Stimulated activated naive CD8-positive, alpha-beta T cell treated with anti-CD3 and anti-CD28 coated beads, Interleukin-15, Interleukin-2, amounts not matched to agents 100 ng/mL and 50 ng/mL, for 24 hours (primary cell): ENCODE measurements at regions not wholly inside any gene's neighbourhood (a gene's known extent, or its start where the extent isn't known, plus 50 kb on each side); places are given as distances from the start of the nearest gene placed in this dataset.
"Not testable (repeated sequence)": the region's sequence is repeated elsewhere in the genome, so short reads cannot be mapped to it uniquely, and the experiment has no call there.

Experiments used
- H3K27ac Mint-ChIP-seq: one replicate; pipeline ENCODE4 v1.8.0; 2021; ENCODE audit warnings: mild to moderate bottlenecking, mixed read lengths
- H3K27me3 Mint-ChIP-seq: one replicate; pipeline ENCODE4 v1.8.0; 2021; ENCODE audit warnings: mixed read lengths
- H3K36me3 Mint-ChIP-seq: one replicate; pipeline ENCODE4 v1.8.0; 2021; ENCODE audit warnings: low read depth, mixed read lengths
- H3K4me1 Mint-ChIP-seq: one replicate; pipeline ENCODE4 v1.8.0; 2021; ENCODE audit warnings: low read depth, mixed read lengths
- H3K4me3 Mint-ChIP-seq: one replicate; pipeline ENCODE4 v1.8.0; 2021; ENCODE audit warnings: mild to moderate bottlenecking, mixed read lengths
- H3K9me3 Mint-ChIP-seq: one replicate; pipeline ENCODE4 v1.8.0; 2021; ENCODE audit warnings: mixed read lengths

DNA sequence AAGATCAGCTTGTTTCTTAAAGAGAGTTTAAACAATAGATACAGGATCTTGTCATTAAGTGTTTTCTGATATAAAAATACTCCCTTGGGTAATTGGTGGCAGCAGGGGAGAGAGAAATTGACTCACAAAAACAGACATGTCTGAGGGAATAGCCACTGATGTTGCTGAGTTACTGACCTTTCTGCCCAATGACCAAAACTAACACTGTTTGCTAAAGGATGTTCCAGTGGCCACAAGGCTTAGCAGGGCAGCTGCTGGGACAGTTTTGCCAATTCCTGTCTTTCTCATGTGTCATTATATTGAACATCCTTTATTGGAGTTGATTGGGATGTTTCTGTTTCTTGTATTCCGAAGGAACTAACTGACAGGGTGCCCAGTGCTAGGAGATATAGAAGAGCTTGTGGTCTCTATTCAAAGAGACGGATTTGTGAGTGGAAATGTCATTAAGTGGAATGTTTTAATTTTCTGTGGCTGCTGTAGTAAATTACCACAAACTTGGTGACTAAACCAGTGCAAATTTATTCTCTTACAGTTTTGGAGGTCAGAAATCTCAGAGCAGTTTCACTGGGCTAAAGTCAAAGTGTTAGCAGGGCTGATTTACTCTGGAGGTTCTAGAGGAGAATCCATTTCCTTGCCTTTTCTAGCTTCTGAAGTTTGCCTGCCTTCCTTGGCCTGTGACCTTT lies 124.8 kb upstream of the RMDN2 start:
- Mint-ChIP-seq H3K4me3 (no peak overlapping the region), H3K27me3 (no peaks in the 10 kb centered on the region), H3K36me3 (no peaks in the 10 kb centered on the region), H3K9me3 (no peaks in the 10 kb centered on the region), H3K4me1 (peaks cover 13% of the 10 kb centered on the region), H3K27ac (no peak overlapping the region)

DNA sequence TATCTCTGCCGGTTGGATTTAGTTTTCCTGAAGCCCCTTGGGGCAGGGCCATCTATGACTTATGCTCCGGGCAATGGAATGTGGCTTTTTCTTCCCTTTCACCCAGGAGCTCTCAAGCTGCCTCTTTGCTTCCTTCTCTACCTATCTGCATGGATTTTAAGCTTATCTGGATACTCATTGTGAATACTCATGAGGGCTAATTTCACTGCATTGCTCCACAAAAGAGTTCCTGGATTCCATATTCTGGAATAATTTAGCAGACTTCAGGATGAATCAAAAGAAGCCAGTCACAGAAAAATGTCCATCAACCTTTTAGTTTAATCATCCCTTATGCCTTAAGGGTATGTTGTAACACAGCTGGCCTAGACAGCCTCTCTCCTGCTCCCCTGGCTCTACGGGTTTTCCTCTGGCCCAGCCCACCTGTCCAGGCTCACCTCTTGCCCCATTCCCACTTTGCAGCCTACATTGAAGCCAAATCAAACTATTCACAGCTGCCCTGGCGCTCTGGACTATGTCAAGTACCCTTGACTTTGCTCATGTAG lies 122.8 kb upstream of the RMDN2 start:
- no peaks in the 10 kb centered on the region for H3K36me3 Mint-ChIP-seq
- peaks cover 4% of the 10 kb centered on the region for H3K9me3 Mint-ChIP-seq
- H3K27me3 Mint-ChIP-seq, result no peaks in the 10 kb centered on the region

GRCh38 chr2:37802899-37803379 lies 122.1 kb upstream of the RMDN2 start:
- H3K27ac Mint-ChIP-seq, result no peak overlapping the region
- no peaks in the 10 kb centered on the region for H3K36me3 Mint-ChIP-seq
- H3K27me3 Mint-ChIP-seq, result no peaks in the 10 kb centered on the region
- no peak overlapping the region for H3K4me3 Mint-ChIP-seq
- H3K4me1 Mint-ChIP-seq, result peaks cover 5% of the 10 kb centered on the region
- H3K9me3 Mint-ChIP-seq, result peaks cover 8% of the 10 kb centered on the region

More for the DNA sequence above, 122.8 kb upstream of the RMDN2 start:
- Mint-ChIP-seq H3K27ac (no peak overlapping the region), H3K4me3 (no peak overlapping the region), H3K4me1 (peaks cover 8% of the 10 kb centered on the region)

DNA sequence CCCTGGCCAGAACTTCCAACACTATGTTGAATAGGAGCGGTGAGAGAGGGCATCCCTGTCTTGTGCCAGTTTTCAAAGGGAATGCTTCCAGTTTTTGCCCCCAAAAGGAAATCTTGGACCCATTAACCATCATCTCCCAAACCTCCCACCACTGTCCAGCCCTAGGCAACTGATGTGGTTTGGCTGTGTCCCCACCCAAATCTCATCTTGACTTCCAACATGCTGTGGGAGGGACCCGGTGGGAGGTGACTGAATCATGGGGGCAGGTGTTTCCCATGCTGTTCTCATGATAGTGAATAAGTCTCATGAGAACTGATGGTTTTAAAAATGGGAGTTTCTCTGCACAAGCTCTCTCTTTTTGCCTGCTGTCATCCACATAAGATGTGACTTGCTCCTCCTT lies 119.1 kb upstream of the RMDN2 start:
- H3K27me3 Mint-ChIP-seq, H3K27ac Mint-ChIP-seq, H3K4me3 Mint-ChIP-seq, H3K36me3 Mint-ChIP-seq: not testable (repeated sequence)
- peaks cover 17% of the 10 kb centered on the region for H3K9me3 Mint-ChIP-seq
- peaks cover 11% of the 10 kb centered on the region for H3K4me1 Mint-ChIP-seq

DNA sequence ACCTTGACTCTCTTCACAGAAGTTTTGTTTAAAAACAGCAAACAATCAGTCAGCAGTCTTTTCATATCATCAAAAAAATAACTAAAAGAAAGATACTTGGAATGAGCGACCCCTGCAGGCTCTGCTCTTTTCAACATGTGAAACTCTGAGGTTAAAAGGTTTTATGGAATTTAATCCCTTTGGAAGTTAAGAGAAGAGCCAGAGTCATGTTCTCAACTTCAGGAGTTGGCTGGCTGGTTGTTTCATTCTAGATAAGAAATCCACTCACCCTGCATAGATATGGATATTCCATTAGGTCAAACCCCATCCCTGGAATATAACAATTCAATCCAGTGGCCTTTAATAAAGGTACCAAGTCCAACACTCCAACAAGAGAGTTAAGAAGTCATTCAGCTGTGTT lies 115.6 kb upstream of the RMDN2 start:
- peaks cover 20% of the 10 kb centered on the region for H3K9me3 Mint-ChIP-seq
- no peak overlapping the region for H3K27ac Mint-ChIP-seq
- H3K4me1 Mint-ChIP-seq, result peaks cover 11% of the 10 kb centered on the region
- H3K27me3 Mint-ChIP-seq, result no peaks in the 10 kb centered on the region
- no peak overlapping the region for H3K4me3 Mint-ChIP-seq
- no peaks in the 10 kb centered on the region for H3K36me3 Mint-ChIP-seq

DNA sequence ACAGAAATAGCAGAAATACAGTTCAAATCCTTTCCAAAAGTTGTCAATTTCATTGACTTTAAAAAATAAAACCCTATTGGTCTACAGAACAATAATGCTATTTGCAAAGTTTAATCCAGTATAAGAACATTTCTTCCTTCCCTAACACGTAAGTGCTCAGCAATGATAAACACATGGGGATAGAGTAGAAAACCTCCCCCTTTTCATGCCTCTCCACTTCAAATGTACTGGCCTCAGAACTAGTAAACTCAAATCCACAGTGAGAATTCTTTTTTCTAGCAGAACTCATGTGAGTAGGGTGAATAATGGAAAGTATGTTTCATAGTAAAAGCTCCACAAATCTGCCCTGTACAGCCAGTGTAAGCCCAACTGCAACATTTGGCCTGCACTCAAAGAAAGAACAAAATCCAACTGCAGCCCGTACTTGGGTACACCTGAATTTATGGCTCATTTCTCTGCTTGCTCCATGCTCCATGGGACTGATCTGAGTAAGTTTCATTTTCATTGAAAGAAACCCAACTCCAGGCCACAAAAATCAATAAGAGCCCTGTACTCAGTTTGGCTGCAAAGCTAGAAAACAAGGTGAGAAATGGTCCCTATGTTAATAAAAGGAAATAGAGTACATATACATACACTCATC lies 115.0 kb upstream of the RMDN2 start:
- Mint-ChIP-seq H3K4me1 (peaks cover 11% of the 10 kb centered on the region), H3K27ac (no peak overlapping the region), H3K27me3 (no peaks in the 10 kb centered on the region), H3K36me3 (no peaks in the 10 kb centered on the region), H3K9me3 (peaks cover 20% of the 10 kb centered on the region), H3K4me3 (no peak overlapping the region)

DNA sequence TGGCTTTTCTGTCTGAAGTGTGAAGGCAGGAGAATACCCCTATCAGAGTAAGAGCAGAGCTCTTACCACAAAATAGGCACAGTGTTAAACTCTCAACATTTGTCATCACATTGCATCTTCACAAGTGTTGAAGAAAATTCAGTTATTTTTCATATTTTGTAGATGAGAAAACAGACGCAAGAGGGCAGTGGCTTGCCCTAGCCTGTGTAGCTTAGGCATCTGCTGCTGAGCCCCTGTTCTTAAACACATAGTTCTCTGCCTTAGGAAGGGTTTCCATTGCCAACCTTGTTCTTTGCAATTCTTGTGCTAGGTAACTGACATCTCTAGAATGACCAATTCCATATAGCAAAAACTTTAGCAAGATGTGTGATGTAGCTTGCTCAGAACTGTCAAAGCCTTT lies 112.7 kb upstream of the RMDN2 start:
- peaks cover 15% of the 10 kb centered on the region for H3K9me3 Mint-ChIP-seq
- H3K27ac Mint-ChIP-seq, result no peak overlapping the region
- peaks cover 11% of the 10 kb centered on the region for H3K4me1 Mint-ChIP-seq
- H3K4me3 Mint-ChIP-seq, result no peak overlapping the region
- H3K36me3 Mint-ChIP-seq, result no peaks in the 10 kb centered on the region
- no peaks in the 10 kb centered on the region for H3K27me3 Mint-ChIP-seq

- H3K27ac Mint-ChIP-seq, result no peak overlapping the region
- no peak overlapping the region for H3K4me3 Mint-ChIP-seq
- H3K9me3 Mint-ChIP-seq, result peaks cover 12% of the 10 kb centered on the region
- no peaks in the 10 kb centered on the region for H3K36me3 Mint-ChIP-seq
- H3K4me1 Mint-ChIP-seq, result peaks cover 11% of the 10 kb centered on the region
- H3K27me3 Mint-ChIP-seq, result no peaks in the 10 kb centered on the region
Observed at GRCh38 chr2:37812941-37813730, 112.0 kb upstream of the RMDN2 start.

GRCh38 chr2:37816036-37816435 lies 109.1 kb upstream of the RMDN2 start:
- peaks cover 3% of the 10 kb centered on the region for H3K9me3 Mint-ChIP-seq
- H3K36me3 Mint-ChIP-seq, result no peaks in the 10 kb centered on the region
- H3K4me1 Mint-ChIP-seq, result no peaks in the 10 kb centered on the region
- H3K27ac Mint-ChIP-seq, result no peak overlapping the region
- no peaks in the 10 kb centered on the region for H3K27me3 Mint-ChIP-seq
- H3K4me3 Mint-ChIP-seq, result no peak overlapping the region

DNA sequence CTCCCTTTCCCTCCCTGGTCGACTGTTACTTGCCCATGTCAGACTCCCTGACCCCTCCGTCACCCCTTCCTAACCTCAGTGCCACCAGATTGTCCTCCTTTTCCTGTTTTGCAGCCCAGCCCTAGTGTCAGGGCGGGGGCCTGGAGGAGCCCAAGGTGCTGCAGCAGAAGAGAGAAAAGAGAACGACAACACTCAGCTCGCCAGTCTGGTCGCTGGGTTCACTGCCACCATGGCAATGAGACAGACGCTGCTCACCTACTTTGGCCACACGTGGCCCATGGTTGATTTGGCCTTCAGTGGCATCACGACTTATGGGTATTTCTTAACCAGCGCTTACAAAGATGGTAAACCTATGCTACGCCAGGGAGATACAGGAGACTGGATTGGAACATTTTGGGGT lies 108.4 kb upstream of the RMDN2 start:
- H3K27ac Mint-ChIP-seq, result no peak overlapping the region
- no peaks in the 10 kb centered on the region for H3K9me3 Mint-ChIP-seq
- H3K4me1 Mint-ChIP-seq, result no peaks in the 10 kb centered on the region
- H3K36me3 Mint-ChIP-seq, result no peaks in the 10 kb centered on the region
- no peaks in the 10 kb centered on the region for H3K27me3 Mint-ChIP-seq
- H3K4me3 Mint-ChIP-seq, result no peak overlapping the region

DNA sequence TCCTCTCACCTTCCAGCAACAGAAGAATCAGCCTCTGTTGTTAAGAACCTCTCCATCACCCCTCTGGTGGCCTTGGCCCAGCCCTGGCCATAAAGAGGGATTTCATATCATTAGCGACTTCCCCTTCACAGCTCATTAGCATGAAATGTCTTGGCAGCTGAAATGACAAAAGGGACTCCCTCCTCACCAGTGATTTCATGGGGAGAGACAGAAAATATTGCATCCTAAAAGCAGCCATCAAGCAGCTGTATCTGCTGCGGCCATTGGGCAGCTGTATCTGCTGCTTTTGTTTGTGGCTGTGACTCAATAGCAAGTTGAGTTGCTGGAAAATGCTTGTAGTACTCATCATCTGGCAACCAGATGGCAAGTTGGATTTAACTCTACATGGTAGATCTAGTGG lies 105.9 kb upstream of the RMDN2 start:
- no peak overlapping the region for H3K27ac Mint-ChIP-seq
- no peak overlapping the region for H3K4me3 Mint-ChIP-seq
- H3K4me1 Mint-ChIP-seq, result peaks cover 21% of the 10 kb centered on the region
- no peaks in the 10 kb centered on the region for H3K9me3 Mint-ChIP-seq
- H3K27me3 Mint-ChIP-seq, result no peaks in the 10 kb centered on the region
- no peaks in the 10 kb centered on the region for H3K36me3 Mint-ChIP-seq

- Mint-ChIP-seq H3K36me3 (no peaks in the 10 kb centered on the region), H3K27ac (no peak overlapping the region), H3K9me3 (no peaks in the 10 kb centered on the region), H3K27me3 (no peaks in the 10 kb centered on the region), H3K4me3 (no peak overlapping the region), H3K4me1 (peaks cover 21% of the 10 kb centered on the region)
Observed at GRCh38 chr2:37820471-37820986, 104.6 kb upstream of the RMDN2 start.

- Mint-ChIP-seq H3K4me1 (peaks cover 34% of the 10 kb centered on the region), H3K27ac (no peak overlapping the region), H3K4me3 (no peak overlapping the region), H3K9me3 (no peaks in the 10 kb centered on the region), H3K27me3 (no peaks in the 10 kb centered on the region), H3K36me3 (no peaks in the 10 kb centered on the region)
Observed at GRCh38 chr2:37825586-37825985, 99.5 kb upstream of the RMDN2 start.

DNA sequence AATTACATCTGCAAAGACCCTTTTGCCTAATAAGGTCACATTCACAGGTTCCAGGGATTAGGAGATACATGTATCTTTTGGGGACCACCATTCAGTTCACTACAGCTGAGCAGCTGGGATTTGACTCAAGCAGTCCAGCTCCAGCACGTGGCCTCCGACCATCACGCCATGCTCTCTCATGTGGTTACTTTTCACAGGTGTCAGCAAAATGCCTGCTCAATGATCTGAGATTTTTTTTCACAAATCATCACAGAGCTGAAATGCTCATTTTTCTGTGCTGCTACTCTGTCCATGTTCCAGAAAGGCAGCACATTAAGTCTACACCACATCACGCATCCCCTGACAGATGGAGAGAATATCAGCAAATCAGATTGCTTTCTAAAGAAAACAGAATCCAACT lies 98.5 kb upstream of the RMDN2 start:
- no peaks in the 10 kb centered on the region for H3K9me3 Mint-ChIP-seq
- H3K27me3 Mint-ChIP-seq, result no peaks in the 10 kb centered on the region
- H3K4me3 Mint-ChIP-seq, result no peak overlapping the region

DNA sequence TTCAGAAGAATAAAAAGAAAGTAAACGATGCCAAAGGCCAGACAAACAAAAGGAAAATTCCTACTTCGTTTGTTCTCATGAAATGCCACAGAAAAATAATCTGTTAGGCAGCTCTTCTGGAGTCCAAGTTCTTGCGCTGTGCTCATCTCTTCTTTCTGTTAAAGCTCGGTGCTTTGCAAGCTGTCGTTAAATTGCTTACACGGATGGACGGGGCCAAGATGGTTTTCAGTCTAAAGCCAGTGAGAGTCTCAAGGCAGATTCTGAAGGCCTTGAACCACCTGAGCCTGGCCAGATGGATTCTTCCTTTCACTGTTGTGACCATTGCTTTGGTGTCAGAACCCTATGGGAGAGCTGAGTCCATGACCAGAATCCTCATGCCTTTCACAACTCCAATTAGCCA lies 97.6 kb upstream of the RMDN2 start:
- H3K36me3 Mint-ChIP-seq, result no peaks in the 10 kb centered on the region
- peaks cover 32% of the 10 kb centered on the region for H3K4me1 Mint-ChIP-seq
- no peak overlapping the region for H3K4me3 Mint-ChIP-seq
- no peaks in the 10 kb centered on the region for H3K27me3 Mint-ChIP-seq
- H3K9me3 Mint-ChIP-seq, result no peaks in the 10 kb centered on the region
- H3K27ac Mint-ChIP-seq, result no peak overlapping the region

More for the DNA sequence above, 98.5 kb upstream of the RMDN2 start:
- Mint-ChIP-seq H3K4me1 (peaks cover 34% of the 10 kb centered on the region), H3K27ac (no peak overlapping the region), H3K36me3 (no peaks in the 10 kb centered on the region)
